ENCODE measurements at regions not wholly inside any gene's neighbourhood (a gene's known extent, or its start where the extent isn't known, plus 50 kb on each side); places are given as distances from the start of the nearest gene placed in this dataset.
"Not testable (repeated sequence)": the region's sequence is repeated elsewhere in the genome, so short reads cannot be mapped to it uniquely, and the experiment has no call there.

DNA sequence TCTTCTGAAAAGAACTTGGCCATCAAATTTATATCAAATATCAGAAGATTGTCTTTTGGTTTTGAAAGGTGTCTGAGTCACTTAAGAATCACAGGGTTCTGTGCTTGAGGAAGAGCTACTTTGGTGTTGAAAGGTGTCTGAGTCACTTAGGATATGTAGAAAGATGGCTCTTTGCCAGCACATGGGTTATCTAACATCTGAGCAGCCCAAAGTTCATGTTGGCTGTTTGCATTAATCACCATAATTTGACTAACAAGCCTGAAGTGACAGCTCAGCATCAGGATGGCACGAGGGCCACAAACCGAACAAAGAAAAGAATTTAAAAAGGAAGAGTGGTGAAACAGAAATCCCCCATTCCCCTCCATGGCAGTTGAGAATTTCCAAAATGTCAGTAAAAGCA is 190.5 kb upstream of the CMC1 start:
- Histone ChIP-seq H3K4me3 (ENCODE audit: insufficient read depth, low read depth, low read length) (no peak overlapping the region), H3K27ac (ENCODE audit: insufficient read depth, low read depth, low read length, poor library complexity, severe bottlenecking) (no peak overlapping the region), H3K9me3 (ENCODE audit: control insufficient read depth, low read length) (no peaks in the 10 kb centered on the region), H3K4me1 (ENCODE audit: control insufficient read depth, insufficient read depth, low read length) (no peaks in the 10 kb centered on the region), H3K27me3 (ENCODE audit: control insufficient read depth, insufficient read depth, low read length, poor library complexity, severe bottlenecking) (no peaks in the 10 kb centered on the region), H3K36me3 (ENCODE audit: control insufficient read depth, insufficient read depth, low read length) (no peaks in the 10 kb centered on the region)
- WGBS, 2 experiments: 83 to 88% methylated on average over 2 of the region's 2 CpGs

DNA sequence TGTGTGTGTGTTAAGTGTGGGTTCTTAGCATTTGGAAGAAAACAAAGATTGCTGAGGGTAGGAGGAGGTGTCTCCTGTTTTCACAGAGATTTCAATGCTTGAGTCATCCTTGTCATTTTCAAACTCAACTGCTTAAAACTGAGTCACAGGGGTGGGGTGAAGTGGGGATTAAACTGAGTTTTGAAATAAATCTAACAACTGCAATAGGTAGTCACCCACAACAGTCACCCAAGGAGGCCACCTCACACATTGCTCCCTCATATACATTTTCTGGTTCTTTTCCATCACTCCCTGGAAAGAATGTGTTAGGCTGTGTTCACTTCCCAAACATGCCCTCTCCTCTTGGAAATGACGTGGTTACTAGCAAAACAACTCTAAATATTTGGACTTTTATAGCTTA is 187.7 kb upstream of the CMC1 start:
- no peak overlapping the region for H3K27ac ChIP-seq (ENCODE audit: insufficient read depth, low read depth, low read length, poor library complexity, severe bottlenecking)
- H3K4me3 ChIP-seq (ENCODE audit: insufficient read depth, low read depth, low read length): no peak overlapping the region
- WGBS, 2 experiments: 86 to 100% methylated on average over 1 of the region's 1 CpG
- H3K9me3 ChIP-seq (ENCODE audit: control insufficient read depth, low read length): no peaks in the 10 kb centered on the region
- H3K36me3 ChIP-seq (ENCODE audit: control insufficient read depth, insufficient read depth, low read length): no peaks in the 10 kb centered on the region
- no peaks in the 10 kb centered on the region for H3K4me1 ChIP-seq (ENCODE audit: control insufficient read depth, insufficient read depth, low read length)
- no peaks in the 10 kb centered on the region for H3K27me3 ChIP-seq (ENCODE audit: control insufficient read depth, insufficient read depth, low read length, poor library complexity, severe bottlenecking)

DNA sequence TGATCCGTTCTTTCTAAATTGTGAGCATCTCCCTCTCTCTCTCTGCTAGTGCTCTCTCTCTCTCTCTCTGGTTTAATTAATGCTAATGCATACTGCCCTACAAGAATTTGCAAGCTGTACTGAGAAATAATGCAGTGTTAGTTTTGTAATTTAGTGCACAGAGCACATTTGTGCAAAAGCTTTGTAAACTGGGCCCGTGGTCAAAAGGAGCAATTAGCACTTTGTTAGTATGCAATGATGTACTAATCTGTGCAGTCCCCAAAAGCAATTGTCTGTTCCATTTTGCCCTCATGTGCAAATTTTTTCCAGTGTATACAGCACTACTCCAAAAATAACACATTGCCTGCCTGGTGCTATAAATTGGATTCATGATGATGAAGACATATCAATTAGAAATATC is 184.6 kb upstream of the CMC1 start:
- H3K9me3 ChIP-seq (ENCODE audit: control insufficient read depth, low read length): no peaks in the 10 kb centered on the region
- no peaks in the 10 kb centered on the region for H3K4me1 ChIP-seq (ENCODE audit: control insufficient read depth, insufficient read depth, low read length)
- WGBS, 2 experiments: 82 to 89% methylated on average over 2 of the region's 2 CpGs
- H3K27ac ChIP-seq (ENCODE audit: insufficient read depth, low read depth, low read length, poor library complexity, severe bottlenecking): no peak overlapping the region
- no peaks in the 10 kb centered on the region for H3K36me3 ChIP-seq (ENCODE audit: control insufficient read depth, insufficient read depth, low read length)
- no peak overlapping the region for H3K4me3 ChIP-seq (ENCODE audit: insufficient read depth, low read depth, low read length)
- H3K27me3 ChIP-seq (ENCODE audit: control insufficient read depth, insufficient read depth, low read length, poor library complexity, severe bottlenecking): no peaks in the 10 kb centered on the region

DNA sequence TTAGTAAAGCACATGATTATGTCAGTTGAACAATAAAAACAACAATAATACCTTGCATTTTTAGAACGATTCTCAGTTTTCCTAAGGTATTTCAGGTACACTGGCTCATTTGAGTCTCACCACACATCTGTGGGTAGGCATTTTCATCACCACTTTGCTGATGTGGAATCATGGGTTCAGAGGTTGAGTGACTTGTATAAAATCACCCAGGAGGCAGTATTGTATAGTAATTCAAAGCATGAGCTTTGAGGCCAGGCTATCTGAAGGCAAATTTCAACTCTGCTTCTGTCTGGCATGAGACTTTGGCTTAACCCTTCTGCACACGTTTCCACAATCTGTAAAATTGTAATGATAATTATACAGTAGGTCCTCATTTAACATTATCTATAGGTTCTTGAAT is 183.9 kb upstream of the CMC1 start:
- H3K27ac ChIP-seq (ENCODE audit: insufficient read depth, low read depth, low read length, poor library complexity, severe bottlenecking): no peak overlapping the region
- no peaks in the 10 kb centered on the region for H3K4me1 ChIP-seq (ENCODE audit: control insufficient read depth, insufficient read depth, low read length)
- whole genome bisulfite sequencing, 2 experiments: 88 to 93% methylated on average over 1 to 2 of the region's 2 CpGs
- no peak overlapping the region for H3K4me3 ChIP-seq (ENCODE audit: insufficient read depth, low read depth, low read length)
- H3K9me3 ChIP-seq (ENCODE audit: control insufficient read depth, low read length): no peaks in the 10 kb centered on the region
- H3K36me3 ChIP-seq (ENCODE audit: control insufficient read depth, insufficient read depth, low read length): no peaks in the 10 kb centered on the region
- H3K27me3 ChIP-seq (ENCODE audit: control insufficient read depth, insufficient read depth, low read length, poor library complexity, severe bottlenecking): no peaks in the 10 kb centered on the region

DNA sequence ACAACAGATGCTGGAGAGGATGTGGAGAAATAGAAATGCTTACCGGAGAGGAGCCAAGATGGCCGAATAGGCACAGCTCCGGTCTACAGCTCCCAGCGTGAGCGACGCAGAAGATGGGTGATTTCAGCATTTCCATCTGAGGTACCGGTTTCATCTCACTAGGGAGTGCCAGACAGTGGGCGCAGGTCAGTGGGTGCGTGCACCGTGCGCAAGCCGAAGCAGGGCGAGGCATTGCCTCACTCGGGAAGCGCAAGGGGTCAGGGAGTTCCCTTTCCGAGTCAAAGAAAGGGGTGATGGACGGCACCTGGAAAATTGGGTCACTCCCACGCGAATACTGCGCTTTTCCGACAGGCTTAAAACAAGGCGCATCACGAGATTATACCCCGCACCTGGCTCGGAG is 182.2 kb upstream of the CMC1 start:
- H3K36me3 ChIP-seq (ENCODE audit: control insufficient read depth, insufficient read depth, low read length); H3K9me3 ChIP-seq (ENCODE audit: control insufficient read depth, low read length); H3K4me1 ChIP-seq (ENCODE audit: control insufficient read depth, insufficient read depth, low read length); H3K27ac ChIP-seq (ENCODE audit: insufficient read depth, low read depth, low read length, poor library complexity, severe bottlenecking); H3K4me3 ChIP-seq (ENCODE audit: insufficient read depth, low read depth, low read length); H3K27me3 ChIP-seq (ENCODE audit: control insufficient read depth, insufficient read depth, low read length, poor library complexity, severe bottlenecking): not testable (repeated sequence)
- WGBS, 2 experiments: 85% methylated on average over 25 of the region's 25 CpGs

DNA sequence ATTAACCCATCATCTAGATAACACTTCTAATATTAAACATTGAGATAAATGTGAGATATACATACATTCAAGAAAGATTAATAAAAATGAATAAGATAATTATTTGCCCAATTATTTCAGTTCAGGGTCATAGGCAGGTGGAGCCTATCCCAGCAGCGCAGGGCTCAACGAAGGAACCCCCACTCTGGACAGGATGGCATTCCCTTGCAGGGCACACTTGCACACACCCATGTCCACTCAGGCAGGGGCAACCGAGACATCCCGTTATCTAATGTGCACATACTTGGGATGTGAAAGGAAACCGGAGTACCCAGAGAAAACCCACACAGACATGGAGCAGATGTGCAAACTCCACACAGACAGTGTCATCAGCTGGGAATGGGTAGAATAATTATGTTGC is 175.4 kb upstream of the CMC1 start:
- Histone ChIP-seq H3K27ac (ENCODE audit: insufficient read depth, low read depth, low read length, poor library complexity, severe bottlenecking) (no peak overlapping the region), H3K27me3 (ENCODE audit: control insufficient read depth, insufficient read depth, low read length, poor library complexity, severe bottlenecking) (no peaks in the 10 kb centered on the region), H3K36me3 (ENCODE audit: control insufficient read depth, insufficient read depth, low read length) (no peaks in the 10 kb centered on the region), H3K9me3 (ENCODE audit: control insufficient read depth, low read length) (no peaks in the 10 kb centered on the region), H3K4me3 (ENCODE audit: insufficient read depth, low read depth, low read length) (no peak overlapping the region), H3K4me1 (ENCODE audit: control insufficient read depth, insufficient read depth, low read length) (no peaks in the 10 kb centered on the region)
- 94 to 97% methylated on average over 5 of the region's 5 CpGs for WGBS, 2 experiments

DNA sequence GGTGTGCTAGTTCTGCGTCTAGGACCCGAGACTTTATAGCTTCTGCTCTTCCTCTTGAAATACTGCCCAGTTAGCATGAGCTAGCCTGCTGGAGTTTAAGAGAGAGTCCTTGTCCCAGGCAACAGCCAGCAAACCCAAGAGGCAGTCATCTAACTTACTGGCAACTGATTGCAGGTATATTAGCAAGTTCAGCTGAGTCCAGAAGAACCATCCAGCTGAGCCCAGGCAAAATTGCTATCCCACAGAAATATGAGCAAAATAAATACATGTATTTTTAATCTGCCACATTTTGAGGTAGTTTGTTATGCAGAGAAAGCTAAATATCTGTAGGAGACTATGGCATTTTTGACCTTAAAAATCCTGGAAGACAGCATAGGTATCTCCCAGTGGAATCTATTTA is 174.4 kb upstream of the CMC1 start:
- no peak overlapping the region for H3K4me3 ChIP-seq (ENCODE audit: insufficient read depth, low read depth, low read length)
- no peaks in the 10 kb centered on the region for H3K4me1 ChIP-seq (ENCODE audit: control insufficient read depth, insufficient read depth, low read length)
- no peaks in the 10 kb centered on the region for H3K9me3 ChIP-seq (ENCODE audit: control insufficient read depth, low read length)
- H3K36me3 ChIP-seq (ENCODE audit: control insufficient read depth, insufficient read depth, low read length): no peaks in the 10 kb centered on the region
- 96 to 97% methylated on average over 2 of the region's 2 CpGs for WGBS, 2 experiments
- no peaks in the 10 kb centered on the region for H3K27me3 ChIP-seq (ENCODE audit: control insufficient read depth, insufficient read depth, low read length, poor library complexity, severe bottlenecking)
- H3K27ac ChIP-seq (ENCODE audit: insufficient read depth, low read depth, low read length, poor library complexity, severe bottlenecking): no peak overlapping the region

DNA sequence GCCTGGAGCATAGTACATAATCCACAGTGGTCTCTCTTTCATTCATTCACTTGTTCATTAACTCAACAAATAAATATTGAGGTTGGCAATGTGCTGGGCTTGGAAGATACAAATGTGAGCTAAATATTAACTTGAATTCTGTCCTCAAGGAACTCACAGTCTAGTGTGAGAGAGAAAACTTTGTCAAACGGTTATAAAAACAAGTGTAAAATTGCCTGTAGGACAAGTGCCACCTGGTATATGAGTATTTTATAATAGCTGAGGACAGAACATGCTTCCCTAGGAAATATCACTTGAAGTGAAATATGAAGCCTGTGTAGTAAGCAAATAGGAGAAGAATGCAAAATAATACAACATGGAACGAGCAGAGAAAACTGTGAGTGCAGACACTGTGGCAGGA is 173.1 kb upstream of the CMC1 start:
- Histone ChIP-seq H3K27ac (ENCODE audit: insufficient read depth, low read depth, low read length, poor library complexity, severe bottlenecking) (no peak overlapping the region), H3K27me3 (ENCODE audit: control insufficient read depth, insufficient read depth, low read length, poor library complexity, severe bottlenecking) (no peaks in the 10 kb centered on the region), H3K9me3 (ENCODE audit: control insufficient read depth, low read length) (no peaks in the 10 kb centered on the region), H3K4me1 (ENCODE audit: control insufficient read depth, insufficient read depth, low read length) (no peaks in the 10 kb centered on the region), H3K36me3 (ENCODE audit: control insufficient read depth, insufficient read depth, low read length) (no peaks in the 10 kb centered on the region), H3K4me3 (ENCODE audit: insufficient read depth, low read depth, low read length) (no peak overlapping the region)
- WGBS, 2 experiments: 93 to 95% methylated on average over 2 of the region's 2 CpGs

DNA sequence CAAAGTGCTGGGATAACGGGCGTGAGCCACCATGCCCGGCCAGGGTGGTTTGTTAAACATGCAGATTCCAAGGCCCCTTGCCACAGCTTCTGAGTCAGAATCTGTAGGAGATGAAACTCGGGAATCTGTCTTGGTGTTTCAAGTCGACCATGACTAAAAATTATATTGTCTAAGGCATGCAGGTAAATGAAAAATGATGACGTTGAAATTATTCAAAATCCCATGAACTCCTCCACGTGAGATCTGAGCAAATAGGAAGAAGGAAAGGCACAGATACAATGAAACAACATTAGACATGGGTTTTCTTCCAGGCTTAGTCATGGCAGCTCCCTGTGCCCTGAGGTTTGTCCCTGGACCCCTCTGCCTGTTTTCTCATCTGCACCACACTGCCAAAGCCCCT is 172.0 kb upstream of the CMC1 start:
- no peaks in the 10 kb centered on the region for H3K4me1 ChIP-seq (ENCODE audit: control insufficient read depth, insufficient read depth, low read length)
- WGBS, 2 experiments: 91 to 94% methylated on average over 7 of the region's 7 CpGs
- H3K4me3 ChIP-seq (ENCODE audit: insufficient read depth, low read depth, low read length): no peak overlapping the region
- no peak overlapping the region for H3K27ac ChIP-seq (ENCODE audit: insufficient read depth, low read depth, low read length, poor library complexity, severe bottlenecking)
- H3K27me3 ChIP-seq (ENCODE audit: control insufficient read depth, insufficient read depth, low read length, poor library complexity, severe bottlenecking): no peaks in the 10 kb centered on the region
- no peaks in the 10 kb centered on the region for H3K9me3 ChIP-seq (ENCODE audit: control insufficient read depth, low read length)
- H3K36me3 ChIP-seq (ENCODE audit: control insufficient read depth, insufficient read depth, low read length): no peaks in the 10 kb centered on the region

DNA sequence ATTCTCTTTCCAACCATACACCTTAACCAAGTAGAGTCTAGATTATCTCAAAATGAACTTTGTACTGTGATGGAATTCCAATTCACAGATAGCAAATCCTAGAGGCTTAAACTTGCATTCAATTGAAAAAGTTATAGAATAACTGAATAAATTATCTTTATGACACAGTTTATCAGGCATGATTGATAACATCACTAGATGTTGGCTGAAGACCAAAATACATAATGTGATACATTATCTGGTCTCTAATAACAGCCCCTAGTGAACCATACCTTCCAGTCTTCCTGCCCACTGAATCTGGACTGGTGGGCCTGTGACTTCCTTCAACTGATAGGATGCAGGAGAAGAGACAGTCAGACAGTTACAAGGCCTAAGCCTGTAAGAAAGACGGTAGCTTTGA is 165.2 kb upstream of the CMC1 start:
- 93 to 95% methylated on average over 1 of the region's 1 CpG for WGBS, 2 experiments

DNA sequence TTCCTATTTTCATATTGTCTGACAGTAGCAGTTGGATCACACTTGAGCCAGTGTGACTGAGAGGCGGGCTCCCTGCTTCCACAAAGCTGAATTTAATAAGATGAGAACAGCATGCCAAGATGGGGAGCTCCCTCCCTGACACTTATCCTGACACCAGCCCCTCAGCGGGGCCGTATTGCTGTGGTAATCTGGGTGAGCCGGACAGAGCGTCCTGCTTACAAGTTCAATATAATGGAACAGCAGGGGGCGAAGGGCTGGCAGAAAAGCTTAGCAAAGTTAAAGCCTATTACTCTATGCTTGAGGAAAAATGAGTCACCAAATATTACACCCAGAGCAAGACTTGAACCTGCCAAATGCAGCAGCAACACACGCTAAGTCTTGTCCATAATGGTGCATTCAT is 163.8 kb upstream of the CMC1 start:
- Histone ChIP-seq H3K27me3 (ENCODE audit: control insufficient read depth, insufficient read depth, low read length, poor library complexity, severe bottlenecking) (no peaks in the 10 kb centered on the region), H3K9me3 (ENCODE audit: control insufficient read depth, low read length) (no peaks in the 10 kb centered on the region), H3K4me3 (ENCODE audit: insufficient read depth, low read depth, low read length) (no peak overlapping the region), H3K27ac (ENCODE audit: insufficient read depth, low read depth, low read length, poor library complexity, severe bottlenecking) (no peak overlapping the region), H3K4me1 (ENCODE audit: control insufficient read depth, insufficient read depth, low read length) (no peaks in the 10 kb centered on the region), H3K36me3 (ENCODE audit: control insufficient read depth, insufficient read depth, low read length) (no peaks in the 10 kb centered on the region)
- WGBS, 2 experiments: 13 to 16% methylated on average over 7 of the region's 7 CpGs

More for the DNA sequence above, 165.2 kb upstream of the CMC1 start:
- H3K36me3 ChIP-seq (ENCODE audit: control insufficient read depth, insufficient read depth, low read length): no peaks in the 10 kb centered on the region
- no peaks in the 10 kb centered on the region for H3K9me3 ChIP-seq (ENCODE audit: control insufficient read depth, low read length)
- H3K27me3 ChIP-seq (ENCODE audit: control insufficient read depth, insufficient read depth, low read length, poor library complexity, severe bottlenecking): no peaks in the 10 kb centered on the region
- no peak overlapping the region for H3K27ac ChIP-seq (ENCODE audit: insufficient read depth, low read depth, low read length, poor library complexity, severe bottlenecking)
- no peaks in the 10 kb centered on the region for H3K4me1 ChIP-seq (ENCODE audit: control insufficient read depth, insufficient read depth, low read length)
- H3K4me3 ChIP-seq (ENCODE audit: insufficient read depth, low read depth, low read length): no peak overlapping the region

Measured in ectodermal cell (in vitro differentiated cells).